Colonic mucosa (tissue), 4 donors: ENCODE measurements at regions not wholly inside any gene's neighbourhood (a gene's known extent, or its start where the extent isn't known, plus 50 kb on each side); places are given as distances from the start of the nearest gene placed in this dataset.
"Not testable (repeated sequence)": the region's sequence is repeated elsewhere in the genome, so short reads cannot be mapped to it uniquely, and the experiment has no call there.

Source experiments
- DNase-seq: peaks from one replicate; pipeline ENCODE4 v3.0.0-alpha.2; 2020
- H3K27ac ChIP-seq: fragments of 200-600 bp; one replicate; pipeline ENCODE4 v1.8.0; 2021
- H3K27me3 ChIP-seq: fragments of 200-600 bp; one replicate; pipeline ENCODE4 v1.8.0; 2021
- H3K36me3 ChIP-seq: fragments of 200-600 bp; one replicate; pipeline ENCODE4 v1.8.0; 2021
- H3K4me1 ChIP-seq: fragments of 200-600 bp; one replicate; pipeline ENCODE4 v1.8.0; 2021; ENCODE audit warnings: mild to moderate bottlenecking
- H3K4me3 ChIP-seq: fragments of 200-600 bp; one replicate; pipeline ENCODE4 v1.8.0; 2021
- H3K9ac ChIP-seq, 2 donors: one replicate each; pipeline ENCODE4 v1.7.0; 2013; ENCODE audit warnings: control low read depth in 2 of 2, low read depth in 2 of 2, low read length in 2 of 2
- H3K9me3 ChIP-seq: fragments of 200-600 bp; one replicate; pipeline ENCODE4 v1.8.0; 2021
- CTCF ChIP-seq: fragments of 200-600 bp; IDR thresholded peaks from one replicate; pipeline ENCODE4 v1.8.0; 2022; ENCODE audit warnings: antibody characterized with exemption, mild to moderate bottlenecking
- intact Hi-C: fragments of 100-400 bp; cut with DNase I; formaldehyde crosslinking; loops from one replicate; pipeline ENCODE4 v1.14.1; 2022
- donor health status: healthy.
- donor health status: DM: no; HTN: no; CAD: no.
- donor health status: DM: no; HTN: no; CAD: no.

GRCh38 chr2:118576109-118576855, 271.2 kb downstream of the EN1 start:
- TF ChIP-seq CTCF: no peak
- intact Hi-C loops: no loop called here
- H3K9me3 ChIP-seq: no peaks in the 10 kb centered on the region
- no peak overlapping the region for H3K9ac ChIP-seq
- no peak overlapping the region for H3K4me3 ChIP-seq
- H3K27ac ChIP-seq: no peak overlapping the region
- H3K4me1 ChIP-seq: no peaks in the 10 kb centered on the region
- H3K36me3 ChIP-seq: no peaks in the 10 kb centered on the region
- DNase-seq: no peak
- H3K27me3 ChIP-seq: no peaks in the 10 kb centered on the region

GRCh38 chr2:118572380-118572779, 275.1 kb downstream of the EN1 start:
- H3K36me3 ChIP-seq, intact Hi-C loops, H3K9me3 ChIP-seq, H3K4me1 ChIP-seq, H3K9ac ChIP-seq, DNase-seq, H3K4me3 ChIP-seq, H3K27me3 ChIP-seq, H3K27ac ChIP-seq: not testable (repeated sequence)

- TF ChIP-seq CTCF: no peak
- intact Hi-C loops: no loop called here
- DNase-seq: no peak
- Histone ChIP-seq H3K4me3 (no peak overlapping the region), H3K9me3 (no peaks in the 10 kb centered on the region), H3K4me1 (no peaks in the 10 kb centered on the region), H3K27ac (no peak overlapping the region), H3K9ac (no peak overlapping the region), H3K27me3 (no peaks in the 10 kb centered on the region), H3K36me3 (no peaks in the 10 kb centered on the region)
Measured at GRCh38 chr2:118569876-118570535, 277.4 kb downstream of the EN1 start.

GRCh38 chr2:118568700-118569099, 278.7 kb downstream of the EN1 start:
- intact Hi-C loops: no loop called here
- Histone ChIP-seq H3K9me3 (no peaks in the 10 kb centered on the region), H3K27ac (no peak overlapping the region), H3K36me3 (no peaks in the 10 kb centered on the region), H3K4me1 (no peaks in the 10 kb centered on the region), H3K4me3 (no peak overlapping the region), H3K9ac (no peak overlapping the region), H3K27me3 (no peaks in the 10 kb centered on the region)
- DNase-seq: no peak
- no peak for TF ChIP-seq CTCF

- no peak for TF ChIP-seq CTCF
- no peak overlapping the region for H3K9ac ChIP-seq
- intact Hi-C loops: no loop called here
- no peaks in the 10 kb centered on the region for H3K4me1 ChIP-seq
- no peak for DNase-seq
- no peak overlapping the region for H3K4me3 ChIP-seq
- H3K36me3 ChIP-seq: no peaks in the 10 kb centered on the region
- no peaks in the 10 kb centered on the region for H3K27me3 ChIP-seq
- no peaks in the 10 kb centered on the region for H3K9me3 ChIP-seq
- no peak overlapping the region for H3K27ac ChIP-seq
Measured at GRCh38 chr2:118565786-118566540, 281.5 kb downstream of the EN1 start.
